Liver (tissue), 8 donors: ENCODE measurements at regions not wholly inside any gene's neighbourhood (a gene's known extent, or its start where the extent isn't known, plus 50 kb on each side); places are given as distances from the start of the nearest gene placed in this dataset.

ENCODE experiments used
- DNase-seq: peaks from one replicate; pipeline ENCODE4 v3.0.0-alpha.2; 2017; ENCODE audit warnings: low spot score
- H3K27ac ChIP-seq, 2 donors: one replicate each; pipeline ENCODE4 v1.7.0; 2013; ENCODE audit warnings: inconsistent platforms in 2 of 2, low read length in 2 of 2, control low read depth in 1 of 2, low read depth in 1 of 2, mild to moderate bottlenecking in 1 of 2
- H3K27me3 ChIP-seq, 4 donors: one replicate each; pipeline versions ENCODE4 v1.6.1 to v1.7.0; 2013; ENCODE audit warnings: low read length in 3 of 4, inconsistent platforms in 1 of 4, mild to moderate bottlenecking in 1 of 4, moderate library complexity in 1 of 4; ENCODE audit not compliant: control insufficient read depth in 4 of 4, insufficient read depth in 4 of 4
- H3K36me3 ChIP-seq, 4 donors: one replicate each; pipeline versions ENCODE4 v1.6.1 to v1.7.0; 2013; ENCODE audit warnings: low read length in 3 of 4, mild to moderate bottlenecking in 3 of 4, low read depth in 1 of 4, moderate library complexity in 1 of 4; ENCODE audit not compliant: control insufficient read depth in 4 of 4, insufficient read depth in 3 of 4
- H3K4me1 ChIP-seq, 4 donors: one replicate each; pipeline versions ENCODE4 v1.6.1 to v1.7.0; 2013; ENCODE audit warnings: low read length in 3 of 4, mild to moderate bottlenecking in 3 of 4, moderate library complexity in 1 of 4; ENCODE audit not compliant: control insufficient read depth in 4 of 4, insufficient read depth in 4 of 4
- H3K4me3 ChIP-seq, 3 donors: one replicate each; pipeline versions ENCODE4 v1.6.1 to v1.7.0; 2013; ENCODE audit warnings: low read length in 3 of 3, control low read depth in 1 of 3, low read depth in 1 of 3, mild to moderate bottlenecking in 1 of 3
- H3K9ac ChIP-seq, 2 donors: one replicate each; pipeline ENCODE4 v1.7.0; 2013; ENCODE audit warnings: low read length in 2 of 2, mild to moderate bottlenecking in 2 of 2, moderate library complexity in 2 of 2, control low read depth in 1 of 2, low read depth in 1 of 2
- H3K9me3 ChIP-seq, 4 donors: one replicate each; pipeline versions ENCODE4 v1.6.1 to v1.7.0; 2013; ENCODE audit warnings: low read length in 3 of 4; ENCODE audit not compliant: control insufficient read depth in 4 of 4
- EGR1 ChIP-seq, 2 donors: IDR thresholded peaks; 2 replicates each; pipeline ENCODE4 v1.6.1; 2016 to 2018; ENCODE audit warnings: antibody characterized with exemption in 2 of 2, low read depth in 2 of 2
- FOXA1 ChIP-seq: IDR thresholded peaks from 2 replicates; pipeline ENCODE4 v1.6.1; 2016; ENCODE audit warnings: antibody characterized with exemption
- FOXA2 ChIP-seq: IDR thresholded peaks from 2 replicates; pipeline ENCODE4 v1.6.1; 2016; ENCODE audit warnings: antibody characterized with exemption
- GABPA ChIP-seq, 2 donors: IDR thresholded peaks in 1 of 2; conservative IDR thresholded peaks in 1 of 2; 2 replicates each; pipeline ENCODE4 v1.6.1; 2016; ENCODE audit warnings: antibody characterized with exemption in 2 of 2, mild to moderate bottlenecking in 1 of 2, moderate library complexity in 1 of 2
- HNF4A ChIP-seq, 2 donors: conservative IDR thresholded peaks; 2 replicates each; pipeline ENCODE4 v1.6.1; 2016; ENCODE audit warnings: antibody characterized with exemption in 2 of 2, mild to moderate bottlenecking in 2 of 2
- JUND ChIP-seq, 2 donors: IDR thresholded peaks; 2 replicates each; pipeline ENCODE4 v1.6.1; 2016; ENCODE audit warnings: antibody characterized with exemption in 2 of 2
- NR2F2 ChIP-seq: IDR thresholded peaks from 2 replicates; pipeline ENCODE4 v1.6.1; 2016; ENCODE audit warnings: antibody characterized with exemption
- RAD21 ChIP-seq, 2 donors: IDR thresholded peaks; 2 replicates each; pipeline ENCODE4 v1.6.1; 2016; ENCODE audit warnings: antibody characterized with exemption in 2 of 2, mild to moderate bottlenecking in 2 of 2
- REST ChIP-seq: IDR thresholded peaks from 2 replicates; pipeline ENCODE4 v1.6.1; 2016; ENCODE audit warnings: antibody characterized with exemption, mild to moderate bottlenecking
- RXRA ChIP-seq, 2 donors: IDR thresholded peaks; 2 replicates each; pipeline ENCODE4 v1.6.1; 2017 to 2018; ENCODE audit warnings: antibody characterized with exemption in 2 of 2, mild to moderate bottlenecking in 1 of 2
- SP1 ChIP-seq: IDR thresholded peaks from 2 replicates; pipeline ENCODE4 v1.6.1; 2018; ENCODE audit warnings: antibody characterized with exemption, mild to moderate bottlenecking
- TAF1 ChIP-seq: conservative IDR thresholded peaks from 2 replicates; pipeline ENCODE4 v1.6.1; 2016; ENCODE audit warnings: antibody characterized with exemption, mild to moderate bottlenecking
- YY1 ChIP-seq: IDR thresholded peaks from 2 replicates; pipeline ENCODE4 v1.6.1; 2016; ENCODE audit warnings: antibody characterized with exemption, mild to moderate bottlenecking
- ZBTB33 ChIP-seq: IDR thresholded peaks from 2 replicates; pipeline ENCODE4 v1.6.1; 2016; ENCODE audit warnings: antibody characterized with exemption
- WGBS: extraction: QIAGEN DNeasy Blood & Tissue Kit; methylation state at CpG from one replicate; pipeline ENCODE4 v1.1.7; 2013; 5-methylcytosine and 5-hydroxymethylcytosine counted together
- TF ChIP-seq, protein P1 (sequence below): fragments of 150-350 bp; IDR thresholded peaks from 2 replicates; pipeline ENCODE4 v1.5.1; 2017; ENCODE audit warnings: improper control_type of control experiment, low read depth, low read length; ENCODE audit not compliant: missing input control
- TF ChIP-seq, protein P2 (sequence below): IDR thresholded peaks from 2 replicates; pipeline ENCODE4 v1.6.1; 2016; ENCODE audit warnings: antibody characterized with exemption
- donor health status: healthy.
- donor health status: healthy.
- donor health status: healthy.
- donor health status: healthy.
- donor health status: healthy.

DNA sequence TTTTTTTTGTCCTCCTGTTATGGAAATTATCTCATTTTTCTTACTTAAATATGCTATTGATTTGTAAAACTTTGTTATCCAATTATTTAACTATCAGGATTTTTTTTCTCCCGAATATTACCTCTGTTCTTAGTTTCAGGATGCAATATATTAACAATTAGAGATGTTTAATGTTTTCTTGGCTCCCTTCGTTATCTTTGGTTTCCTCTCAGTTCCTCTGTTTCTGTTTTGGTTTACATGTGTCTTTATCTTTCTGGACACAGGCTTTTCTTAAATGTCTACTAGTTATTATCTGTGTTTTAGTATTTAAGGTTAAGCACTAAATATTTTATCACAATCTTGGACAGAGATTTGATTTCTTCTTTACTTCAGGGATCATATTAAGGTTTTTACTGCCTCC is 462.2 kb upstream of the SLC10A2 start:
- Histone ChIP-seq H3K4me3 (no peak overlapping the region), H3K9ac (no peak overlapping the region), H3K36me3 (no peaks in the 10 kb centered on the region), H3K4me1 (peaks cover 0 to 19% (median 15%) of the 10 kb centered on the region in 4 donors), H3K27me3 (no peaks in the 10 kb centered on the region), H3K9me3 (no peaks in the 10 kb centered on the region), H3K27ac (no peak overlapping the region)
- no peak for TF ChIP-seq RXRA (IDR thresholded peaks at IDR 0.05)
- 72% methylated on average over 2 of the region's 2 CpGs for WGBS
- DNase-seq: no peak

DNA sequence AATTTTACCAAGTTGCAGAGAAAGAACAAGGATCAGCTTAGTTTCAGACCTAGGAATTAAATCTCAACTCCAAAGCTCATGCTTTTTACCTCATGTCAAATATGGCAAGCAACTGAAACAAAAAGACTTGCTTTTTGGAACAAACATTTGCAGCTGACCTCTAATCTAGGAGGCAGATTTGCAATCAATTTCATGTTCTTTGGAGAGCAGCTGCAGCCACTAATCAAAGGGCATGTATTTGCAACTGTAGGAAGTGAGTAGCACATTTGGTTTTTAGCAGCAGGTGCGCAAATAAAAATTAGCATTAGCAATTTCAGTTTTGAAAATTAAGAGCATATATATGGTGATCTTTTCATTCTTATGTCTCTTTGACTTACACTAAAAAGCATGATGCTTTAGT is 459.3 kb upstream of the SLC10A2 start:
- H3K36me3 ChIP-seq: no peaks in the 10 kb centered on the region
- WGBS: 61% methylated on average over 1 of the region's 1 CpG
- no peak overlapping the region for H3K9ac ChIP-seq
- no peak overlapping the region for H3K27ac ChIP-seq
- H3K4me3 ChIP-seq: no peak overlapping the region
- H3K27me3 ChIP-seq: no peaks in the 10 kb centered on the region
- TF ChIP-seq YY1: peak; percentile 48
- peak; percentile 19 for TF ChIP-seq ZBTB33
- TF ChIP-seq, protein P1, sequence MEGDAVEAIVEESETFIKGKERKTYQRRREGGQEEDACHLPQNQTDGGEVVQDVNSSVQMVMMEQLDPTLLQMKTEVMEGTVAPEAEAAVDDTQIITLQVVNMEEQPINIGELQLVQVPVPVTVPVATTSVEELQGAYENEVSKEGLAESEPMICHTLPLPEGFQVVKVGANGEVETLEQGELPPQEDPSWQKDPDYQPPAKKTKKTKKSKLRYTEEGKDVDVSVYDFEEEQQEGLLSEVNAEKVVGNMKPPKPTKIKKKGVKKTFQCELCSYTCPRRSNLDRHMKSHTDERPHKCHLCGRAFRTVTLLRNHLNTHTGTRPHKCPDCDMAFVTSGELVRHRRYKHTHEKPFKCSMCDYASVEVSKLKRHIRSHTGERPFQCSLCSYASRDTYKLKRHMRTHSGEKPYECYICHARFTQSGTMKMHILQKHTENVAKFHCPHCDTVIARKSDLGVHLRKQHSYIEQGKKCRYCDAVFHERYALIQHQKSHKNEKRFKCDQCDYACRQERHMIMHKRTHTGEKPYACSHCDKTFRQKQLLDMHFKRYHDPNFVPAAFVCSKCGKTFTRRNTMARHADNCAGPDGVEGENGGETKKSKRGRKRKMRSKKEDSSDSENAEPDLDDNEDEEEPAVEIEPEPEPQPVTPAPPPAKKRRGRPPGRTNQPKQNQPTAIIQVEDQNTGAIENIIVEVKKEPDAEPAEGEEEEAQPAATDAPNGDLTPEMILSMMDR: no peak
- TF ChIP-seq, protein P2, sequence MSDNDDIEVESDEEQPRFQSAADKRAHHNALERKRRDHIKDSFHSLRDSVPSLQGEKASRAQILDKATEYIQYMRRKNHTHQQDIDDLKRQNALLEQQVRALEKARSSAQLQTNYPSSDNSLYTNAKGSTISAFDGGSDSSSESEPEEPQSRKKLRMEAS: no peak
- TF ChIP-seq REST: no peak
- no peak for TF ChIP-seq FOXA1
- TF ChIP-seq EGR1 (IDR thresholded peaks at IDR 0.05; ENCODE audit: low read depth in 2 of 2): no peak
- TF ChIP-seq FOXA2: no peak
- peak; percentile 40 to 57 for TF ChIP-seq HNF4A (conservative IDR thresholded peaks at IDR 0.05)
- TF ChIP-seq RXRA (IDR thresholded peaks at IDR 0.05): peak; percentile 9 to 17
- TF ChIP-seq RAD21 (IDR thresholded peaks at IDR 0.05): peak in 1 of 2 donors; percentile 17
- no peak for TF ChIP-seq GABPA (IDR thresholded peaks at IDR 0.05 in 1 of 2, conservative IDR thresholded peaks at IDR 0.05 in 1 of 2)
- TF ChIP-seq JUND (IDR thresholded peaks at IDR 0.05): no peak
- no peak for TF ChIP-seq NR2F2
- peak; percentile 49 for TF ChIP-seq SP1
- TF ChIP-seq TAF1: no peak
- no peak for DNase-seq
- no peaks in the 10 kb centered on the region for H3K9me3 ChIP-seq
- H3K4me1 ChIP-seq: peaks cover 0 to 31% (median 27%) of the 10 kb centered on the region in 4 donors
